ENCODE measurements at regions not wholly inside any gene's neighbourhood (a gene's known extent, or its start where the extent isn't known, plus 50 kb on each side); places are given as distances from the start of the nearest gene placed in this dataset.

DNA sequence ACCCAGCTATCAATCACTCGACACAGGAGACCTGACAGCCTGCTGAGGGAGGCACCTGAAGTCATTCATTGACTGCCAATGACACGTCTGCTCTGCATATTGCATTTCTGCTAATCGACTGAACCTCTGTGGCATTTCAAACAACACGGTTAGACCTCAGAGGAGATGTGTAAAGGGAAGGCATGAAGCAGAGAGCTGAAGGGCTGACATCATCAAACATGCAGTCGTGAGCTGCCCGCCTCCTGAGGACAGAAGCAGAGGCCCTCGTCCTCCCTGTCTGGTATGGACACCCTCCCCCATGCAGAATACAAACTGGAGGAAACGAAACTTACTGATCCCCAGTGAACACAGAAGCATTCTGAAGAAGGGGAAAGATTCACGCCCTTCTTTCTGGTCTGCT is 462.6 kb upstream of the MGMT start:
- TF ChIP-seq POLR2AphosphoS5 (IDR thresholded peaks at IDR 0.05; ENCODE audit: low read depth, low read length): no peak
- TF ChIP-seq POLR2A (IDR thresholded peaks at IDR 0.05; ENCODE audit: low read depth, low read length): no peak
- no peak for TF ChIP-seq TAF1 (IDR thresholded peaks at IDR 0.05; ENCODE audit: low read depth, low read length)

All from GM12891 (cell line).